COLO829 (cell line): ENCODE measurements at regions not wholly inside any gene's neighbourhood (a gene's known extent, or its start where the extent isn't known, plus 50 kb on each side); places are given as distances from the start of the nearest gene placed in this dataset.
"Not testable (repeated sequence)": the region's sequence is repeated elsewhere in the genome, so short reads cannot be mapped to it uniquely, and the experiment has no call there.

ENCODE experiments used
- DNase-seq: peaks from one replicate; pipeline ENCODE4 v3.0.0; 2012; ENCODE audit warnings: low spot score

DNA sequence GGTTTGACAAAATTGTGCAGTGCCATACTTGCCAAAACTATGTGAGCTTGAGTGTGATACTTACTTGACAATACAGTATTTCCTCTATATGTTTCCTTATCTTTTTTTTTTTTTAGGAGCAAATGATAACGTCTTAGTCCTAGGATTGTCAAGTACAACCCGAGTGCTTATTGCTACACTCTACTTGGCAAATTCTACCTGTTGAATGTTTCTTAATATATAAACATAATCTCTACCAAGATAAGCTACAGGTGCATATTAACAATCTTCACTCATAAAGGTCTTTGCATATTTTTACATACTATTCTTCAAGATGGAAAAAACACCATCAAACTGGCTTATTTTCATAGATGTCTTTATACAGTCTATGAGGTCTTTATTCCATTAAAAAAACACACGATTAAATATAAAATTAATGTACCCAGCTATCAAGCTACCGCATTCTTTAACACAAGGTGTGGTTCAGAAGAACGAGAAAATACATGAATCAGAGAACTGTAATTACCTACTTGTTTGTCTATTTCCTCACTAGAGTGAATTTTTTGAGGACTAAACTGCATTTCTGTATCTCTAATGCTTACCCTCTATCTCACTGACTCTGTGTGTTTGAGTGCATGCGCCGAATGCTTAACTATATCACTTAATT is 76.1 kb upstream of the PDSS1 start:
- no peak for DNase-seq

DNA sequence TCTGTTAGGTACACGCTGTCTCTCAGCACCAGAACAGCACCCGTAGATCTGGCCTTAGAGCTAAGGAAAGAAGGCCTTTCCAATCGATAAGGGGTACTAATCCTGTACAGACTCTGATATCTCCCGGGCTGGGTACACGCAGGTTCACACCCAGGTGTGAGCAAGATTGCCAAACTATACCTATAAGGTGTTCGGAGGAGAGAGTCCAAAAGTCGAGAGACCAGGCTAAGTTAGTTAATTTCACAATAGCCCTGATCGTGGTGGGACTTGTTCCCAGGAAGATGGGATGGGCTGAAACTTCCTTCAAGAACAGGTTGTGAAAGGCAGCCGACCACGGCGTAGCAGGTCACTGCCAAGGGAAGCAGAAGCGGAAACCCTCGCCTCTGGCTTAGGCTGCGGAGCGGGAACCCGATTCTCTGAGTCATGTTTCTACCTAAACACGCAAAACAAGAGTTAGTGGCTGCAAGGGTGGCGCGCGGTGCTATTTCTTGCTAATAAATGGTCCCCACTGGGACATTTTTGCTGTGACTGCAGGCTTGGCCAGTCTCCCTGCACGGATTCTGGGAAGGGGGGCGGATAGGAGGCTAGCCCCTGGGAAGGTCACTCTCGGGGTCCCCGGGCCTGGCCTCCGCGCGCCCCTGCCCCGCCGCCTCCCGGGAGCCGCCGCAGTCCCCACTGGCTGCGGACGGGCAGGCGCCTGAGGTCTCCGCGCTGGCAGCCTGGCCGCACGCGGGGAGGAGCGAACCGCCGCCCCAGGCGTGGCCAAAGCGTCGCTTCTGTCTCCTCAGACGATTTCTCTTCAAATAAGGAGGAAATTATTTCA is 75.4 kb upstream of the PDSS1 start:
- peak; percentile 1 for DNase-seq

DNA sequence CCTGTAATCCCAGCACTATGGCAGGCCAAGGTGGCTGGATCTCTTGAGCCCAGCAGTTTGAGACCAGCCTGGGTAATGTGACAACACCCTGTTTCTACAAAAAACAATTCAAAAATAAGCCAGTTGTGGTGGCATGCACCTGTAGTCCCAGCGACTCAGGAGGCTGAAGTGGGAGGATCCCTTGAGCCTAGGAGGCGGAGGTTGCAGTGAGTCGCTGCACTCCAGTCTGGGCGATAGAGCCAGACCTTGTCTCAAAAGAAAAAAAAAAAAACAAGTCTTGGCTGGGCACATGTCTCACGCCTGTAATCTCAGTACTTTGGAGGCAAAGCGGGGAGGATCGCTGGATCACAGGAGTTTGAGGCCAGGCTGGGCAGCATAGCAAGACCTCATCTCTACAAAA is 74.6 kb upstream of the PDSS1 start:
- no peak for DNase-seq

DNA sequence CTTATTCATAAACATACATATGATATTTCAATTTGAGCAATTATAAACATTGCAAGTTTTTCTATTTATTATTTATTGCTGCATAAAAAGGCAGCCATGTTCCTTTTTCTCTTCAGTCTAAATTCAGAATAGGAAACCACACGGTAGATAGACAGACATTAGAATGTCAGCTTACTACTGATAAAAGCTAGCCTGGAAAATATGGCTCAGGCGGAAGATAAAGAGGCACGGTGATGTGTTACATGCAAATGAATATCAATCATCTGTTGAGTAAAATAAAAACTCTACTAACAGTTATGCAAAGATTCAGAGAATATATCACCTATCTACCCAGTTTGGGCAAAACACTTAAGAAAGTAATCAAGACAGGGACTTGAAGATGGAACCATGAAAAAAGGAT is 73.5 kb upstream of the PDSS1 start:
- DNase-seq = no peak

GRCh38 chr10:26626066-26626465 is 71.4 kb upstream of the PDSS1 start:
- no peak for DNase-seq

DNA sequence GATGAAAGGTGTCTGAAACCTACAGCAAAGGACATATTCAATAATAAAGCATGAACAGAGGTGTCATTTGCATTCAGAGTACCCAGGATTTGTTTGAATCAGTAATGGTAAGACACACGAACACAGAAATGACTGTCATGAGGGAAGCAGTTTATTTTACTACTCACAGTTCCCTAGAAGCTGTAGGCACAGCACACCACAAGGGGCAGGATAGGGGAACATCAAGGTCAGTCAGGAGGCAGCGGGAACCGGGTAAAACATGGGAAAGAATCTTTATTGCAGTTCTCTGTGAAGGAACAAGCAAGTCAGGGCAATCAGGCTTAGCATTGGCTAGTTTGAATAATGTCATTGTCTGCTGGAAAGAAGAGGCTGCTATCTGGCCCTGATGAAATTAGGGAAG is 70.2 kb upstream of the PDSS1 start:
- DNase-seq = no peak

- DNase-seq = no peak
Observed at GRCh38 chr10:26628395-26628794, 69.1 kb upstream of the PDSS1 start.

- DNase-seq = not testable (repeated sequence)
Observed at GRCh38 chr10:26632171-26632570, 65.3 kb upstream of the PDSS1 start.

DNA sequence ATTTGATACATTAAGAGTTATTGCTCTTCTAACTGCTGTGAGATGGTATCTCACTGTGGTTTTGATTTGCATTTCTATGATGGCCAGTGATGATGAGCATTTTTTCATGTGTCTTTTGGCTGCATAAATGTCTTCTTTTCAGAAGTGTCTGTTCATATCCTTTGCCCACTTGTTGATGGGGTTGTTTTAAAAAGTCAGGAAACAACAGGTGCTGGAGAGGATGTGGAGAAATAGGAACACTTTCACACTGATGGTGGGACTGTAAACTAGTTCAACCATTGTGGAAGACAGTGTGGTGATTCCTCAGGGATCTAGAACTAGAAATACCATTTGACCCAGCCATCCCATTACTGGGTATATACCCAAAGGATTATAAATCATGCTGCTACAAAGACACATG is 63.4 kb upstream of the PDSS1 start:
- not testable (repeated sequence) for DNase-seq

DNA sequence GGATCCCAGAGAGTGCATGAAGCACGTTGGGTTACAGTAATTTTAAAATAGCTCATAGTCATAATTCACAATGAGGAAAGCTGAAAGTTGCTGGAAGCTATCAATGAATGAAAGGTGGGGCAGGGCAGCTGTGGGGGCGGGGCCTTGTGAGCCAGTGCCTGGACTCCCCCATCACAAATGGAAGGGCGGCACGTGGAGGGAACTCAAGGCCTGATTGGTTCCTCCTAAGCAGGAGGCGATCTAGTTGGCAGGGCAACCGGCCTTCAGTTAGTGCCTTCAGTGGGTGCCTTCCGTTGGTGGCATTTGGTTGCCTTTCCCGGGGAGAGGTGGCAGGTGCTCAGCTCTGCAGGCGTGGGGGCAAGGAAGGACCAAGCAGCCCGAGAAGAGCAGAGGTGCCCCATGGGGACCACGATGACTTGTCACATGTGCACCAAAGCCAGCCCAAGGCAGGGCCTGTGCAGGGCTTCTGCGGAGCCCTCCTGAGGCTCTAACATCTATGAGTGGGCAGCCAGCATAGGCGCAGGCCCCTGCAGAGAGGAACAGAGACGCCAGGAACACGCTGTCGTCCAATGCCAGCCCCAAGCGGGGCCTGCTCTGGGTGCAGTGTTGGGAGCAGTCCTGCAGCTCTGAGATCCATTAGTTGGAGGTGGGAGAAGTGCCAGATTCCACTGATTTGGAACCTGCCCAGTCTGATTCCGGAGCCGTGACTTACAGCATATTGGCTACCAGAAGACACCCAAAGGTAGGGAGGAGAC is 59.8 kb upstream of the PDSS1 start:
- no peak for DNase-seq

DNA sequence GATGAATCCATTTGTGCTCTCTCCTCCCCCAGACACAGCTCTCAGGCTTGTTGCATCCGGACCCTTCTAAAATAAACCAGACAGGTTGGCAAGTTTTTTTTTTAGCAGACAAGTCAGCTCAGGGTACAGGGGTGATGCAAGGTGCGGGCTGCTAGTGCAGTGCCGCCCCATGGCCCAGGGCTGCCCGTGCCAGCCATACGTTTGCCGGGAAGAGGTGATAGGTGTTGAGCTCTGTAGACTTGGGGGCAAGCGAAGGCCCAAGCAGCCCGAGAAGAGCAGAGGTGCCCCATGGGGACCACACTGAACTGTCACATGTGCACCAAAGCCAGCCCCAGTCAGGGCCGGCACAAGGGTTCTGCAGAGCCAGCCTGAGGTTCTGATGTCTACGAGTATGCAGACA is 57.1 kb upstream of the PDSS1 start:
- no peak for DNase-seq

DNA sequence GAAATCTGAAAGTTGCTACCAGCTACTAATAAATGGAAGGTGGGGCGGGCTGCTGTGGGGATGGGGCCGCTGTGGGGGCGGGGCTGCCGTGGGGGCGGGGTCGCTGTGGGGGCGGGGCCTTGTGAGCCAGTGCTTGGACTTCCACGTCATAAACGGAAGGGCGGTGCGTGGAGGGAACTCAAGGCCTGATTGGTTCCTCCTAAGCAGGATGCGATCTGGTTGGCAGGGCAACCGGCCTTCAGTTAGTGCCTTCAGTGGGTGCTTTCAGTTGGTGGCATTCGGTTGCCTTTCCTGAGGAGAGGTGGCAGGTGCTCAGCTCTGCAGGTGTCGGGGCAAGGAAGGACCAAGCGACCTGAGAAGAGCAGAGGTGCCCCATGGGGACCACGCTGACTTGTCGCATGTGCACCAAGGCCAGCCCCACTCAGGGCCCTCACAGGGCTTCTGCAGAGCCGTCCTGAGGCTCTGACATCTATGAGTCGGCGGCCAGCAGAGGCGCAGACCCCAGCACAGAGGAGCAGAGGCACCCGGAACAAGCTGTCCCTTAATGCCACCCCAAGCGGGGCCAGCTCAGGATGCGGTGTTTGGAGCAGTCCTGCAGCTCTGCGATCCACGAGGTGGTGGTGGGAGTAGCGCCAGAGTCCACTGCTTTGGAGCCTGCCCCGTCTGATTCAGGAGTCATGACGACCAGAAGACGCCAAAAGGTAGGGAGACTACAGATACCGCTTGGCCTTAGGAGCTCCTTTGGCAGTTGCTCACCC is 54.4 kb upstream of the PDSS1 start:
- DNase-seq = no peak

DNA sequence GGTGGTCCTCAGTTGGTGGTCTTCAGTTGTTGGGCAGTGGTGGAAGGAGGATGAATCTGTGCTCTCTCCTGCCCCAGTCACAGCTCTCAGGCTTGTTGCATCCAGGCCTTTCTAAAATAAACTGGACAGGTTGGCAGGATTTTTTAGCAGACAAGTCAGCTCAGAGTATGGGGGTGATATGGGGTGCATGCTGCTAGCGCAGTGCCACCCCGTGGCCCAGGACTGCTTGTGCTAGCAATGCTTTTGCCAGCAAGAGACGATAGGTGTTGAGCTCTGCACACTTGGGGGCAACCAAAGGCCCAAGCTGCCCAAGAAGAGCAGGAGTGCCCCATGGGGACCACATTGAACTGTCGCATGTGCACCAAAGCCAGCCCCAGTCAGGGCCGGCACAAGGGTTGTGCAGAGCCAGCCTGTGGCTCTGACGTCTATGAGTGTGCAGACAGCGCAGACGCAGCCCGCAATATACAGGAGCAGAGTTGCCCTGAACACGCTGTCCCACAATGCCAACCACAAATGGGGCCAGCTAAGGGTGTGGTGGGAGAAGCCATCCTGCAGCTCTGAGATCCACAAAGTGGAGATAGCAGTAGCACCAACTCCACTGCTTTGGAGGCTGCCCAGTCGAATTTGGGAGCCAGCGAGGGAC is 49.8 kb upstream of the PDSS1 start:
- no peak for DNase-seq
